ENCODE measurements at regions not wholly inside any gene's neighbourhood (a gene's known extent, or its start where the extent isn't known, plus 50 kb on each side); places are given as distances from the start of the nearest gene placed in this dataset.

DNA sequence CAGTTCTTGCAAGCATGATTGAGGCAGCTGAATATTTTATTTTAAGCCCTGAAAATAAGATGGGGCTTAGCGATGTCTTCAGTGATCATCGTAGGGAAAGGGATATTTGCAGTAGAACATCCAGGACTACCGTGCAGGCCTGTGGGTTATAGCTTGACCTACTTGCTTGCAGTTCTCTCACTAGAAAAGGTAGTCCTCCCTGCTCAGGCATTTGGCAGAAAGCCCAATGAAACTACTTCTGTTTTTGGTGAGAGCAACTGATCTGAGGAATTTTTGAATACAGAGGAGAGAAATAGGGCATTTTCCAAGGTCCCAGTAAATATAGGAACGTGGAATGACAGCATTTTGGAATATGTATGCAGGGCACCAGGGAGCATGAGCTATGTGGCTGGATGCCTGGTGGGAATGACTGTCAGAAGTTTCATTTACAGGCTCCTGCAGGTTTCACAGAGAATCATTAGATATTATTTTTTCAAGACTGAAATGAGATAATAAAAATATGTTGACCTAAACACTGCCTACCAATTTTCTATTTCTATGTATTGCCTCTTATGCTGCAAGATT lies 417.9 kb upstream of the ACTBL2 start:
- Histone ChIP-seq H3K36me3 (ENCODE audit: insufficient read depth, low read length) (no peaks in the 10 kb centered on the region), H3K9me3 (ENCODE audit: low read depth, low read length) (no peaks in the 10 kb centered on the region), H3K27ac (no peak overlapping the region), H3K4me3 (no peak overlapping the region), H3K9ac (ENCODE audit: insufficient read length) (no peak overlapping the region)
- TF ChIP-seq EZH2 (IDR thresholded peaks at IDR 0.05) (no peak), FOXP2 (optimal IDR thresholded peaks at IDR 0.05; ENCODE audit: control extremely low read depth, extremely low read length, insufficient read depth) (no peak), POLR2AphosphoS5 (IDR thresholded peaks at IDR 0.05; ENCODE audit: borderline replicate concordance, low read depth, low read length) (no peak)
- no peak for DNase-seq (ENCODE audit: low read depth, low spot score)

DNA sequence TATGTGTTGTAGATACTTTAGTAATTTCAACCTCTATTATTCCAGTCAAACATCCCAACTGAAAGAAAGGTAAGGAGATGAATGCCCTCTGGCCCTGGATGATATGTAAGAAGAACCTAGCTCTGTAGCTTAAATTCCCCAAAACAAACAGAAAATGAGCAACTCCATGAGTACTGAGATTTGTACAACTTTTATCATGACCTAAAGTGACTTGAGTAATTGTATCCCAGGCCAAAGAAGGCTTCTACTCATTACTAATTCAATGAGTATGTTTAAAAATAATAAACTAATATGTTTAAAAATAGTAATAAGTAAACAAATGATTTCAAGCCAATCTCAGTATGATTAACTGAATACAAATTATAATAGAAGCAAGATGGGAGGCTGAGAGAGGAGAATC lies 414.0 kb upstream of the ACTBL2 start:
- H3K27ac ChIP-seq, result no peak overlapping the region
- DNase-seq (ENCODE audit: low read depth, low spot score), result no peak
- H3K36me3 ChIP-seq (ENCODE audit: insufficient read depth, low read length), result no peaks in the 10 kb centered on the region
- H3K4me3 ChIP-seq, result no peak overlapping the region
- H3K9ac ChIP-seq (ENCODE audit: insufficient read length), result no peak overlapping the region
- TF ChIP-seq EZH2 (IDR thresholded peaks at IDR 0.05), result no peak
- no peaks in the 10 kb centered on the region for H3K9me3 ChIP-seq (ENCODE audit: low read depth, low read length)

DNA sequence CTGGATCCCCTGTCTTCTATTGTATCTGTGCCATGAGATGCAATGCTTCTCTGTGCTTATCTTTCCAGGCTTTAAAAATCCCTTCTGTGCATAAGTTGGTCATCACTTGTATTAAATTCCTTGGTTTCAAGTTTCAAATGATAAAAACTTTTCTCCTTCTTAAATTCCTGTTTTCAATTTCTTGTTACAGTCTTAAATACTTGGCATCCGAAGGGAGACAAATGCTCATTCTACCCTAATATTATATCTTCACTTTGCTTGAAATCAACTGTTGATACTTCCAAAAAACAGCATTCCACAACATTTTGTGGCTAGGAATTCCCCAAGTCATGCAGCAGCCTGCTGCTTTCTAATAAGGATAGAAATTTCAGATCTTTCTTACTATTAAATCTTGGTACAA lies 413.2 kb upstream of the ACTBL2 start:
- no peak overlapping the region for H3K4me3 ChIP-seq
- no peak overlapping the region for H3K27ac ChIP-seq
- H3K9ac ChIP-seq (ENCODE audit: insufficient read length), result no peak overlapping the region
- no peaks in the 10 kb centered on the region for H3K9me3 ChIP-seq (ENCODE audit: low read depth, low read length)
- TF ChIP-seq EZH2 (IDR thresholded peaks at IDR 0.05), result no peak
- no peak for TF ChIP-seq POLR2AphosphoS5 (IDR thresholded peaks at IDR 0.05; ENCODE audit: borderline replicate concordance, low read depth, low read length)
- no peak for TF ChIP-seq FOXP2 (optimal IDR thresholded peaks at IDR 0.05; ENCODE audit: control extremely low read depth, extremely low read length, insufficient read depth)
- H3K36me3 ChIP-seq (ENCODE audit: insufficient read depth, low read length), result no peaks in the 10 kb centered on the region
- no peak for DNase-seq (ENCODE audit: low read depth, low spot score)

DNA sequence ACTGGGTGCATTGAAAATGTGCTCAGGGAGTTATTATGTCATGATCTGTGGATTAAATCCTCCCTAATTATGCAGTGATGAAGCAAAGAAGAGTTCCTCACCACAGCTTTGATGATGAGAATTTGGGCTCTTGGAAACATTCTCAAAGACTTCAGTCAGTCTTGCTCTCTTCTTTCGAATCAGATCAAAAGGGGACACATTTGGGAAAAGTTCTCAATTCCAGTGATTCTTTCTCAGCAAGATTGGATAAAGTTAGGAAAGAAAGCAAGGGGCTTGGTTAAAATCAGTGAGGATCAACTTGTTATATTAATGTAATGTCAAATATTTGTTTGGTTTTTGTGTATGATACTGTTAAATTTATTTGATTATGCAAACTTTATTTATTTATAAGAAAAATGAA lies 411.3 kb upstream of the ACTBL2 start:
- Histone ChIP-seq H3K27ac (no peak overlapping the region), H3K9ac (ENCODE audit: insufficient read length) (no peak overlapping the region), H3K9me3 (ENCODE audit: low read depth, low read length) (no peaks in the 10 kb centered on the region), H3K4me3 (no peak overlapping the region), H3K36me3 (ENCODE audit: insufficient read depth, low read length) (no peaks in the 10 kb centered on the region)
- TF ChIP-seq EZH2 (IDR thresholded peaks at IDR 0.05) (no peak), POLR2AphosphoS5 (IDR thresholded peaks at IDR 0.05; ENCODE audit: borderline replicate concordance, low read depth, low read length) (no peak), FOXP2 (optimal IDR thresholded peaks at IDR 0.05; ENCODE audit: control extremely low read depth, extremely low read length, insufficient read depth) (no peak)
- no peak for DNase-seq (ENCODE audit: low read depth, low spot score)

DNA sequence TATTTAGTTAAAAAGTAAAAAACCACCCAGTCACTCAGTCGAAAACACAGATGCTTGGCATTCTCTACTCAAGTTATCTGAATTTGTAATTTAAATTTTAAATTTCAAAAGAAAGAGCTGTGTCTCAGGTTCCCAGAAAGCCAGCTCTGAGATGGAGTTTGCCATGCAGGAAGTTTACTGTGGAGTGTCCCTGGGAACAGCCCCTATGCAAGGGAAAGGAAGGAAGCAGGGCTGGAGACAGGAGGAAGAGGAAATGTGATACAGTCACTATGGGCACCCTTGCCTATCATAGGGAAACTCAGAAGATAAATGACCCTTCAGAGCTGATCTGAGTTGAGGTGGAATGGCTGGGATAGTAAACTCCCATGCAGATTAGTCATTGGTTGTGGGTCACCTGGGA lies 408.8 kb upstream of the ACTBL2 start:
- no peak overlapping the region for H3K4me3 ChIP-seq
- no peaks in the 10 kb centered on the region for H3K36me3 ChIP-seq (ENCODE audit: insufficient read depth, low read length)
- no peak overlapping the region for H3K27ac ChIP-seq
- no peak for TF ChIP-seq EZH2 (IDR thresholded peaks at IDR 0.05)
- no peak for TF ChIP-seq POLR2AphosphoS5 (IDR thresholded peaks at IDR 0.05; ENCODE audit: borderline replicate concordance, low read depth, low read length)
- TF ChIP-seq FOXP2 (optimal IDR thresholded peaks at IDR 0.05; ENCODE audit: control extremely low read depth, extremely low read length, insufficient read depth), result no peak
- no peak overlapping the region for H3K9ac ChIP-seq (ENCODE audit: insufficient read length)
- H3K9me3 ChIP-seq (ENCODE audit: low read depth, low read length), result no peaks in the 10 kb centered on the region
- no peak for DNase-seq (ENCODE audit: low read depth, low spot score)

DNA sequence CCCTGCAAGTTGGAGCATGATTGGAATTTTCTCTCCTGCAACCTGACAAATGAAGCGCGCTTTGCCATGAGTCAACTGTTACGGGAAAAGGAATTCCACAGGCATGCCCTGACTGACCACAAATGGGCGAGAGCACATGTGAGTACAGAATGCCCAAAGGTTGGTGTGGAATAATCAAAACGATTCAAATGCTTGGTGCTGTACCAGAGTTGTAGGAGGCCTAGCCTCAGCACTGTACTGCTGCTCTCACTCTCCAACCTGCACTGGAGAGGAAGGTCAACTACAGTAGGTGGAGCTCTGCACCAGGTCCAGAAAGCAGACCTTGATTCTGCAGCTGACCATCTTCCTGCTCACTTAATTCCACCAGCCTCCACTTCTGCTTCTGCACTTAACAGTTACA lies 406.9 kb upstream of the ACTBL2 start:
- no peak for DNase-seq (ENCODE audit: low read depth, low spot score)
- Histone ChIP-seq H3K9me3 (ENCODE audit: low read depth, low read length) (no peaks in the 10 kb centered on the region), H3K36me3 (ENCODE audit: insufficient read depth, low read length) (no peaks in the 10 kb centered on the region), H3K4me3 (no peak overlapping the region), H3K27ac (no peak overlapping the region), H3K9ac (ENCODE audit: insufficient read length) (no peak overlapping the region)
- no peak for TF ChIP-seq EZH2 (IDR thresholded peaks at IDR 0.05)
- no peak for TF ChIP-seq FOXP2 (optimal IDR thresholded peaks at IDR 0.05; ENCODE audit: control extremely low read depth, extremely low read length, insufficient read depth)
- TF ChIP-seq POLR2AphosphoS5 (IDR thresholded peaks at IDR 0.05; ENCODE audit: borderline replicate concordance, low read depth, low read length), result no peak

DNA sequence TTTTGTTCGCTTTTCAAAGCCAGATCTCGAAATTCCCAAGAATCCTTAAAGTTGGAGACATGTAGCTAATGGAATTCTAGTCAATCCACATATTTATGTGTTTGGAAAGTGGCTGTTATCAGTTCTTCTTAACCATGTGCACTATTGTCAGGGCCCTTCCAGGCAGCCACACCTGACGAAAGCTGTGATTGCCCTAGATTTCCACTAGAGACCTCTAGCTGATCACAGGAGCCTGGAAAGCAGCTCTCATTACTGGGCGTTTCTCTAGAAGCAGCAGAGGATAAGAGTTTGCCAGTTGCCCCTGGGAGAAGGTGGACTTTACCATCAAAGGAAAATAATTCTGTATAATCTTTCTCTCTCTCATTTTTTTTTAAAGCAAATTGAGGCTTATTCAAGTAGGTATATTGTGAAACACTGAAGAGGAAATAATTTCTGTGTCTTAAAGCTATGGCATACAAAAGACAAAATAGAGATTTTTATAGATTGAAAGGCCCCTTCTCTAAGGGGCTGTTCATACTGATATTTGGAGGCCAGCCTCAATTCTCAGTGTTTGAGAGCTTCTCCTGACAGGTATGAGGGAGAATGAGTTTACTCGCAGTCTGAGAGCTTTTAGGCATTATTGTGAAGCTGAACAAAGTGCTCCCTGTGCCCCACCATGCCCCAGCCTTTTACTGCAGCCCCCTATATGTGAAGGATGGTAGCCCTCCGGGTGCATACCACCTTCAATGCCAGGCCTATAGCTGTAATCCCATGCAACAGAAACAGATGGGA lies 405.4 kb upstream of the ACTBL2 start:
- Histone ChIP-seq H3K9me3 (ENCODE audit: low read depth, low read length) (no peaks in the 10 kb centered on the region), H3K4me3 (no peak overlapping the region), H3K27ac (no peak overlapping the region), H3K36me3 (ENCODE audit: insufficient read depth, low read length) (no peaks in the 10 kb centered on the region), H3K9ac (ENCODE audit: insufficient read length) (no peak overlapping the region)
- TF ChIP-seq EZH2 (IDR thresholded peaks at IDR 0.05) (no peak), POLR2AphosphoS5 (IDR thresholded peaks at IDR 0.05; ENCODE audit: borderline replicate concordance, low read depth, low read length) (no peak), FOXP2 (optimal IDR thresholded peaks at IDR 0.05; ENCODE audit: control extremely low read depth, extremely low read length, insufficient read depth) (no peak)
- DNase-seq (ENCODE audit: low read depth, low spot score), result no peak

DNA sequence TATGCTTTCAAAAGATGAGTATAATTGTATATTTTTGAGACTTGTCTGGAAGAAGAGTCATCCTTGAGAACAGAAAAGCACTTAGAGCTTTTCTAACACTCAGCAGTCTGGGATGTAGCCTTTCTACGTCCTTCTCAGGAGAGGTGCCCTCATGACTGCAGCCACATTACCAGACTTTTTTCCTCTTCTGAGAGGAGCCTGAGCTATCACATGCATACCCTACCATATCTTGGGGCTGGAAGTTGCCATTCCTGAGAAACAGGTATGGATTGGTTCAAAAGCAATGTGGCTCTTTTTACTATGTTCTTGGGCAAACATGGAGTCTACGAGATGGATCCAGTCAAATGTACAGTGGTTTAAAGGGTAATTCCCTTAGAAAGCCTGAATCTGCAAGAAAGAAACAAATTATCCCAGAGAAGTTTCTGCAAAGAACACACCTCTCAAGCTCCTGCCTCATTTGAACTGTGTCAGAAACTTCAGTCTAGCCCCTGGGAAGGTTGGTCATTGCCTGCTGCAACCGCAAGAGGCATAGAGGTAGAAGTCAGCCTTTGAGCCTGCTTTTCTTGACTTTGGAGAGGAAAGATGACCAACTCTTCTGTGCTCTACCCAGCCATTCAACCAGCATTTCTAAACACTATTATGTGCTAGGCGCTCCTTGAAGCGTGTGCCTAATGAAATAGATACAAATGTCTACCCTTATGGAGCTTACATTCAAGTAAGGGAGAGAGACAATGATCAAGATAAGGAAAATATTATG lies 401.9 kb upstream of the ACTBL2 start:
- no peak overlapping the region for H3K9ac ChIP-seq (ENCODE audit: insufficient read length)
- no peak for DNase-seq (ENCODE audit: low read depth, low spot score)
- no peaks in the 10 kb centered on the region for H3K9me3 ChIP-seq (ENCODE audit: low read depth, low read length)

More for the DNA sequence above, 401.9 kb upstream of the ACTBL2 start:
- TF ChIP-seq POLR2AphosphoS5 (IDR thresholded peaks at IDR 0.05; ENCODE audit: borderline replicate concordance, low read depth, low read length) (no peak), FOXP2 (optimal IDR thresholded peaks at IDR 0.05; ENCODE audit: control extremely low read depth, extremely low read length, insufficient read depth) (no peak), EZH2 (IDR thresholded peaks at IDR 0.05) (no peak)
- no peaks in the 10 kb centered on the region for H3K36me3 ChIP-seq (ENCODE audit: insufficient read depth, low read length)
- H3K27ac ChIP-seq, result no peak overlapping the region
- no peak overlapping the region for H3K4me3 ChIP-seq

Data from SK-N-MC (cell line).